ENCODE measurements at regions not wholly inside any gene's neighbourhood (a gene's known extent, or its start where the extent isn't known, plus 50 kb on each side); places are given as distances from the start of the nearest gene placed in this dataset.

- Histone ChIP-seq H3K79me2 (ENCODE audit: control insufficient read depth, insufficient read depth, low read length) (no peaks in the 10 kb centered on the region), H3K9ac (replicated peaks; ENCODE audit: extremely low read depth, insufficient read depth, low read length) (no peak overlapping the region), H2AFZ (ENCODE audit: low read depth, low read length) (no peak overlapping the region), H3K4me2 (ENCODE audit: insufficient read depth, low read length) (no peak overlapping the region), H3K4me1 (ENCODE audit: control insufficient read depth, extremely low read depth, insufficient read depth, low read length) (no peaks in the 10 kb centered on the region), H3K4me3 (replicated peaks in 1 of 3; ENCODE audit: insufficient read depth in 1 of 3, low read depth in 1 of 3, low read length in 3 of 3) (no peak overlapping the region), H3K27ac (ENCODE audit: insufficient read depth, low read depth, low read length) (no peak overlapping the region), H3K9me1 (replicated peaks; ENCODE audit: control insufficient read depth, extremely low read depth, insufficient read depth, low read length) (no peaks in the 10 kb centered on the region), H3K9me3 (replicated peaks; ENCODE audit: control insufficient read depth, insufficient read depth, low read length) (no peaks in the 10 kb centered on the region), H3K27me3 (ENCODE audit: control insufficient read depth in 2 of 2, insufficient read depth in 2 of 2, low read length in 2 of 2) (peaks cover 1 to 2% of the 10 kb centered on the region in 2 experiments), H4K20me1 (replicated peaks; ENCODE audit: control insufficient read depth, extremely low read depth, insufficient read depth, low read length) (no peaks in the 10 kb centered on the region), H3K36me3 (ENCODE audit: control insufficient read depth in 2 of 2, extremely low read depth in 1 of 2, insufficient read depth in 2 of 2, low read length in 2 of 2) (no peaks in the 10 kb centered on the region)
- POLR2A ChIA-PET: no interaction called here
- BruUV-seq (replicated peaks): no TSS peak
- no peak for DNase-seq (ENCODE audit: low read depth, low spot score)
- no peak for FAIRE-seq
- dilution Hi-C loops (cut with MboI; ENCODE audit: extremely low pct_ligation_motif_present, low sequenced_read_pairs) (no loop called here), intact Hi-C loops (cut with micrococcal nuclease) (no loop called here)
- TF ChIP-seq CTCF (IDR thresholded peaks at IDR 0.05; ENCODE audit: extremely low read depth in 1 of 2, insufficient read depth in 1 of 2, low read depth in 1 of 2, low read length in 2 of 2) (no peak), MYC (IDR thresholded peaks at IDR 0.05; ENCODE audit: low read depth, low read length) (no peak), EZH2 (IDR thresholded peaks at IDR 0.05; ENCODE audit: borderline replicate concordance, low read depth, low read length, severe bottlenecking) (no peak), MAX (IDR thresholded peaks at IDR 0.05; ENCODE audit: insufficient read depth, insufficient read length) (no peak), GATA2 (IDR thresholded peaks at IDR 0.05; ENCODE audit: insufficient read depth, insufficient read length, low read depth, low read length) (no peak), POLR2AphosphoS5 (IDR thresholded peaks at IDR 0.05; ENCODE audit: insufficient read depth, low read depth, low read length) (no peak), POLR2A (IDR thresholded peaks at IDR 0.05; ENCODE audit: low read depth, low read length) (no peak), FOS (IDR thresholded peaks at IDR 0.05; ENCODE audit: borderline replicate concordance, insufficient read depth, low read length) (no peak), JUN (IDR thresholded peaks at IDR 0.05; ENCODE audit: borderline replicate concordance, insufficient read depth, insufficient read length, low read depth) (no peak)
- CTCF ChIA-PET: no interaction called here
Measured at GRCh38 chr10:3325954-3326750, 153.6 kb upstream of the PITRM1 start.
